Trophoblast cell (in vitro differentiated cells and primary cell): ENCODE measurements at regions not wholly inside any gene's neighbourhood (a gene's known extent, or its start where the extent isn't known, plus 50 kb on each side); places are given as distances from the start of the nearest gene placed in this dataset.

Experiments
- DNase-seq, 2 donors: peaks; one replicate each; pipeline ENCODE4 v3.0.0-alpha.2; 2016
- H2AFZ ChIP-seq: 2 replicates; pipeline ENCODE4 v1.6.1; 2013; ENCODE audit warnings: low read length, moderate library complexity, mild to moderate bottlenecking; ENCODE audit not compliant: insufficient read depth, poor library complexity
- H2AK5ac ChIP-seq: 2 replicates; pipeline ENCODE4 v1.6.1; 2013; ENCODE audit warnings: mild to moderate bottlenecking, low read length
- H2BK120ac ChIP-seq: 2 replicates; pipeline ENCODE4 v1.6.1; 2013; ENCODE audit warnings: low read length, mild to moderate bottlenecking, moderate library complexity; ENCODE audit not compliant: insufficient read depth, poor library complexity
- H2BK12ac ChIP-seq: 2 replicates; pipeline ENCODE4 v1.6.1; 2013; ENCODE audit warnings: mild to moderate bottlenecking, low read length, moderate library complexity
- H2BK5ac ChIP-seq: 2 replicates; pipeline ENCODE4 v1.6.1; 2013; ENCODE audit warnings: low read length, low read depth, moderate library complexity, mild to moderate bottlenecking; ENCODE audit not compliant: poor library complexity
- H3K14ac ChIP-seq: 2 replicates; pipeline ENCODE4 v1.6.1; 2013; ENCODE audit warnings: mild to moderate bottlenecking, low read length
- H3K18ac ChIP-seq: 2 replicates; pipeline ENCODE4 v1.6.1; 2013; ENCODE audit warnings: mild to moderate bottlenecking, low read length
- H3K23ac ChIP-seq: 2 replicates; pipeline ENCODE4 v1.6.1; 2013; ENCODE audit warnings: low read length
- H3K27ac ChIP-seq: 2 replicates; pipeline ENCODE4 v1.5.1; 2013; ENCODE audit warnings: low read depth, mild to moderate bottlenecking, inconsistent platforms, low read length, moderate library complexity
- H3K27me3 ChIP-seq: 2 replicates; pipeline ENCODE4 v1.6.1; 2013; ENCODE audit warnings: inconsistent platforms, mild to moderate bottlenecking, low read length, moderate library complexity; ENCODE audit not compliant: insufficient read depth
- H3K36me3 ChIP-seq, 2 experiments: 1 replicate in 1 of 2; 2 replicates in 1 of 2; pipeline ENCODE4 v1.6.1; 2013; ENCODE audit warnings: low read length in 2 of 2, mild to moderate bottlenecking in 2 of 2, moderate library complexity in 1 of 2; ENCODE audit not compliant: insufficient read depth in 2 of 2, control insufficient read depth in 1 of 2
- H3K4ac ChIP-seq: 2 replicates; pipeline ENCODE4 v1.6.1; 2013; ENCODE audit warnings: low read depth, mild to moderate bottlenecking, low read length, moderate library complexity
- H3K4me1 ChIP-seq, 2 experiments: 1 replicate in 1 of 2; 2 replicates in 1 of 2; pipeline ENCODE4 v1.6.1; 2013; ENCODE audit warnings: low read length in 2 of 2, mild to moderate bottlenecking in 2 of 2, moderate library complexity in 1 of 2; ENCODE audit not compliant: insufficient read depth in 2 of 2, control insufficient read depth in 1 of 2
- H3K4me2 ChIP-seq: 2 replicates; pipeline ENCODE4 v1.6.1; 2013; ENCODE audit warnings: inconsistent platforms, mild to moderate bottlenecking, low read length, moderate library complexity
- H3K4me3 ChIP-seq: 2 replicates; pipeline ENCODE4 v1.5.1; 2013; ENCODE audit warnings: mild to moderate bottlenecking, low read depth, low read length, inconsistent platforms
- H3K79me1 ChIP-seq: one replicate; pipeline ENCODE4 v1.6.1; 2013; ENCODE audit warnings: low read length
- H3K79me2 ChIP-seq: 2 replicates; pipeline ENCODE4 v1.6.1; 2013; ENCODE audit warnings: low read length, mild to moderate bottlenecking; ENCODE audit not compliant: control insufficient read depth, insufficient read depth, poor library complexity
- H3K9ac ChIP-seq: 2 replicates; pipeline ENCODE4 v1.6.1; 2013; ENCODE audit warnings: mild to moderate bottlenecking, low read length
- H3K9me3 ChIP-seq: 2 replicates; pipeline ENCODE4 v1.6.1; 2013; ENCODE audit warnings: low read depth, mild to moderate bottlenecking, control low read depth, inconsistent platforms, low read length; ENCODE audit not compliant: insufficient read depth
- H4K12ac ChIP-seq: 2 replicates; pipeline ENCODE4 v1.6.1; 2013; ENCODE audit warnings: low read depth, mild to moderate bottlenecking, low read length, moderate library complexity
- H4K8ac ChIP-seq: 2 replicates; pipeline ENCODE4 v1.6.1; 2013; ENCODE audit warnings: low read depth, mild to moderate bottlenecking, low read length, moderate library complexity
- H4K91ac ChIP-seq: one replicate; pipeline ENCODE4 v1.6.1; 2013; ENCODE audit warnings: low read depth, mild to moderate bottlenecking, low read length, moderate library complexity
- WGBS: extraction: QIAGEN DNeasy Blood & Tissue Kit; methylation state at CpG from one replicate; pipeline ENCODE4 v1.1.7; 2013; ENCODE audit warnings: missing lambda C conversion rate; ENCODE audit not compliant: insufficient read length, insufficient coverage; ENCODE audit errors: extremely low coverage; 5-methylcytosine and 5-hydroxymethylcytosine counted together

- Histone ChIP-seq H3K4ac (no peak overlapping the region), H3K4me3 (no peak overlapping the region), H3K14ac (no peak overlapping the region), H2BK120ac (no peak overlapping the region), H3K23ac (no peak overlapping the region), H3K4me1 (no peaks in the 10 kb centered on the region), H2BK5ac (no peak overlapping the region), H4K91ac (no peak overlapping the region), H3K9me3 (no peaks in the 10 kb centered on the region), H3K36me3 (no peaks in the 10 kb centered on the region), H2AFZ (no peak overlapping the region), H2AK5ac (no peak overlapping the region), H4K12ac (no peak overlapping the region), H3K79me1 (no peaks in the 10 kb centered on the region), H2BK12ac (no peak overlapping the region), H3K4me2 (no peak overlapping the region), H3K9ac (no peak overlapping the region), H3K27me3 (no peaks in the 10 kb centered on the region), H4K8ac (no peak overlapping the region), H3K27ac (no peak overlapping the region), H3K79me2 (no peaks in the 10 kb centered on the region), H3K18ac (no peak overlapping the region)
- DNase-seq: no peak
- WGBS: no CpG with 5 or more reads among the region's 6 CpGs
Measured at GRCh38 chrX:39318506-39319343, 517.5 kb downstream of the MID1IP1 start.

- no peak overlapping the region for H4K91ac ChIP-seq
- no peaks in the 10 kb centered on the region for H3K4me1 ChIP-seq
- no peak overlapping the region for H3K23ac ChIP-seq
- no peaks in the 10 kb centered on the region for H3K9me3 ChIP-seq
- H2AFZ ChIP-seq: no peak overlapping the region
- no peak overlapping the region for H4K12ac ChIP-seq
- no peak overlapping the region for H3K4me3 ChIP-seq
- no peak overlapping the region for H3K4me2 ChIP-seq
- no peaks in the 10 kb centered on the region for H3K79me1 ChIP-seq
- no peaks in the 10 kb centered on the region for H3K27me3 ChIP-seq
- no peak overlapping the region for H2BK5ac ChIP-seq
- H3K27ac ChIP-seq: no peak overlapping the region
- H2BK120ac ChIP-seq: no peak overlapping the region
- no peak overlapping the region for H2AK5ac ChIP-seq
- no peak overlapping the region for H3K18ac ChIP-seq
- H3K9ac ChIP-seq: no peak overlapping the region
- no peaks in the 10 kb centered on the region for H3K36me3 ChIP-seq
- no peak overlapping the region for H3K14ac ChIP-seq
- H3K79me2 ChIP-seq: no peaks in the 10 kb centered on the region
- no peak overlapping the region for H4K8ac ChIP-seq
- no CpG with 5 or more reads among the region's 1 CpG for WGBS
- no peak overlapping the region for H2BK12ac ChIP-seq
- H3K4ac ChIP-seq: no peak overlapping the region
- DNase-seq: no peak
Measured at GRCh38 chrX:39320165-39320564, 518.9 kb downstream of the MID1IP1 start.

- Histone ChIP-seq H3K9me3 (no peaks in the 10 kb centered on the region), H2AFZ (no peak overlapping the region), H3K4me2 (no peak overlapping the region), H3K18ac (no peak overlapping the region), H3K27me3 (no peaks in the 10 kb centered on the region), H3K14ac (no peak overlapping the region), H2AK5ac (no peak overlapping the region), H3K4me3 (no peak overlapping the region), H3K27ac (no peak overlapping the region), H3K79me2 (no peaks in the 10 kb centered on the region), H2BK120ac (no peak overlapping the region), H3K79me1 (no peaks in the 10 kb centered on the region), H4K91ac (no peak overlapping the region), H3K9ac (no peak overlapping the region), H3K23ac (no peak overlapping the region), H2BK12ac (no peak overlapping the region), H2BK5ac (no peak overlapping the region), H4K12ac (no peak overlapping the region), H4K8ac (no peak overlapping the region), H3K4ac (no peak overlapping the region), H3K4me1 (no peaks in the 10 kb centered on the region), H3K36me3 (no peaks in the 10 kb centered on the region)
- DNase-seq: no peak
- no CpG with 5 or more reads among the region's 5 CpGs for WGBS
Measured at GRCh38 chrX:39322496-39322895, 521.2 kb downstream of the MID1IP1 start.

GRCh38 chrX:39324233-39324930, 523.1 kb downstream of the MID1IP1 start:
- WGBS: no CpG with 5 or more reads among the region's 2 CpGs
- no peak overlapping the region for H3K4me3 ChIP-seq
- no peaks in the 10 kb centered on the region for H3K79me2 ChIP-seq
- H2BK120ac ChIP-seq: no peak overlapping the region
- H2AK5ac ChIP-seq: no peak overlapping the region
- no peaks in the 10 kb centered on the region for H3K4me1 ChIP-seq
- no peak overlapping the region for H4K91ac ChIP-seq
- H3K36me3 ChIP-seq: no peaks in the 10 kb centered on the region
- H2BK5ac ChIP-seq: no peak overlapping the region
- no peaks in the 10 kb centered on the region for H3K79me1 ChIP-seq
- H4K12ac ChIP-seq: no peak overlapping the region
- no peak overlapping the region for H3K23ac ChIP-seq
- no peak overlapping the region for H3K4me2 ChIP-seq
- DNase-seq: no peak
- H2BK12ac ChIP-seq: no peak overlapping the region
- no peak overlapping the region for H2AFZ ChIP-seq
- H3K18ac ChIP-seq: no peak overlapping the region
- no peak overlapping the region for H3K27ac ChIP-seq
- H3K9ac ChIP-seq: no peak overlapping the region
- no peaks in the 10 kb centered on the region for H3K9me3 ChIP-seq
- H3K27me3 ChIP-seq: no peaks in the 10 kb centered on the region
- no peak overlapping the region for H4K8ac ChIP-seq
- H3K4ac ChIP-seq: no peak overlapping the region
- H3K14ac ChIP-seq: no peak overlapping the region
